Transverse colon (tissue), 4 donors: ENCODE measurements at regions not wholly inside any gene's neighbourhood (a gene's known extent, or its start where the extent isn't known, plus 50 kb on each side); places are given as distances from the start of the nearest gene placed in this dataset.

Source experiments
- POLR2AphosphoS5 ChIP-seq, 3 donors: sonication (generic); formaldehyde crosslinking; IDR thresholded peaks; one replicate each; pipeline ENCODE4 v1.6.1; 2016; ENCODE audit warnings: antibody characterized with exemption in 3 of 3
- TF ChIP-seq, protein P1 (sequence below), 5 experiments: fragments of 200-600 bp in 3 of 5; fragments of 450-650 bp in 2 of 5; sonication (generic) in 3 of 5; IDR thresholded peaks; 1 replicate in 2 of 5; 2 replicates in 3 of 5; pipeline ENCODE4 v1.5.1; 2016 to 2017; ENCODE audit warnings: antibody characterized with exemption in 5 of 5, inconsistent platforms in 3 of 5, mild to moderate bottlenecking in 2 of 5, moderate library complexity in 1 of 5

DNA sequence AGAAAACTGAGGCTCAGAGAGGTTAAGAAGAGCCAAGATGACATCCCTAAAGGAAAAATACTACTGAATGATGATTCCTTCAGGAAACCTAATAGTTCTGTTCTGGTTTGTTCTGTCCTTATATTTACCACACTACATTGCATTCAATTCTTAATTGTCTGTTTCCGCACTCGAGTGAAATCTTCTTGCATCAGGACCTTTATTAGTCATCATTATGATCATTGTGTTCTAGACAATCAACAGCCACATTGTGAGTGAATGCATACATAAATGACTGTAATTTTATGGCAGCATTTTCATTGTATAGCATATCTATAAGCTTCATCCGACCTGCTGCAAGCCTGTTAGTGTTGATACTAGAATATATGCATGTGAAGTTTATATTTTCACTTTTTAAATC, 156.7 kb upstream of the FAM241A start:
- TF ChIP-seq, protein P1, sequence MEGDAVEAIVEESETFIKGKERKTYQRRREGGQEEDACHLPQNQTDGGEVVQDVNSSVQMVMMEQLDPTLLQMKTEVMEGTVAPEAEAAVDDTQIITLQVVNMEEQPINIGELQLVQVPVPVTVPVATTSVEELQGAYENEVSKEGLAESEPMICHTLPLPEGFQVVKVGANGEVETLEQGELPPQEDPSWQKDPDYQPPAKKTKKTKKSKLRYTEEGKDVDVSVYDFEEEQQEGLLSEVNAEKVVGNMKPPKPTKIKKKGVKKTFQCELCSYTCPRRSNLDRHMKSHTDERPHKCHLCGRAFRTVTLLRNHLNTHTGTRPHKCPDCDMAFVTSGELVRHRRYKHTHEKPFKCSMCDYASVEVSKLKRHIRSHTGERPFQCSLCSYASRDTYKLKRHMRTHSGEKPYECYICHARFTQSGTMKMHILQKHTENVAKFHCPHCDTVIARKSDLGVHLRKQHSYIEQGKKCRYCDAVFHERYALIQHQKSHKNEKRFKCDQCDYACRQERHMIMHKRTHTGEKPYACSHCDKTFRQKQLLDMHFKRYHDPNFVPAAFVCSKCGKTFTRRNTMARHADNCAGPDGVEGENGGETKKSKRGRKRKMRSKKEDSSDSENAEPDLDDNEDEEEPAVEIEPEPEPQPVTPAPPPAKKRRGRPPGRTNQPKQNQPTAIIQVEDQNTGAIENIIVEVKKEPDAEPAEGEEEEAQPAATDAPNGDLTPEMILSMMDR (IDR thresholded peaks at IDR 0.05) = no peak
- no peak for TF ChIP-seq POLR2AphosphoS5 (IDR thresholded peaks at IDR 0.05)
